Testis (tissue), 2 donors: ENCODE measurements at regions not wholly inside any gene's neighbourhood (a gene's known extent, or its start where the extent isn't known, plus 50 kb on each side); places are given as distances from the start of the nearest gene placed in this dataset.

Source experiments
- DNase-seq: peaks from one replicate; pipeline ENCODE4 v3.0.0-alpha.2; 2019
- H3K27ac ChIP-seq, 2 donors: fragments of 200-600 bp; sonication (generic); one replicate each; pipeline ENCODE4 v1.5.1; 2019
- H3K27me3 ChIP-seq: fragments of 200-600 bp; sonication (generic); one replicate; pipeline ENCODE4 v1.5.1; 2019
- H3K36me3 ChIP-seq: fragments of 200-600 bp; sonication (generic); one replicate; pipeline ENCODE4 v1.5.1; 2017; ENCODE audit warnings: low read depth; ENCODE audit errors: missing control alignments
- H3K4me1 ChIP-seq: fragments of 200-600 bp; sonication (generic); one replicate; pipeline ENCODE4 v1.5.1; 2019
- H3K4me3 ChIP-seq, 2 donors: fragments of 200-600 bp; sonication (generic); one replicate each; pipeline ENCODE4 v1.5.1; 2017 to 2019
- H3K9me3 ChIP-seq: fragments of 200-600 bp; sonication (generic); one replicate; pipeline ENCODE4 v1.5.1; 2017
- POLR2A ChIP-seq: fragments of 450-650 bp; IDR thresholded peaks from one replicate; pipeline ENCODE4 v1.6.1; 2017; ENCODE audit warnings: antibody characterized with exemption, mild to moderate bottlenecking, moderate library complexity
- WGBS, 2 donors: methylation state at CpG; one replicate each; pipeline ENCODE4 v1.1.5; 2018; 5-methylcytosine and 5-hydroxymethylcytosine counted together
- intact Hi-C: fragments of 100-400 bp; cut with DNase I; formaldehyde crosslinking; loops from one replicate; pipeline ENCODE4 v1.15.1; 2023; ENCODE audit warnings: low total_unique reads
- TF ChIP-seq, protein P1 (sequence below), 3 experiments: fragments of 450-650 bp in 2 of 3; fragments of 200-600 bp in 1 of 3; sonication (generic) in 1 of 3; IDR thresholded peaks; one replicate each; pipeline ENCODE4 v1.5.1; 2016 to 2019; ENCODE audit warnings: antibody characterized with exemption in 3 of 3, mild to moderate bottlenecking in 2 of 3, moderate library complexity in 1 of 3

GRCh38 chr2:173740639-173741038 lies 224.5 kb downstream of the SP3 start:
- TF ChIP-seq, protein P1, sequence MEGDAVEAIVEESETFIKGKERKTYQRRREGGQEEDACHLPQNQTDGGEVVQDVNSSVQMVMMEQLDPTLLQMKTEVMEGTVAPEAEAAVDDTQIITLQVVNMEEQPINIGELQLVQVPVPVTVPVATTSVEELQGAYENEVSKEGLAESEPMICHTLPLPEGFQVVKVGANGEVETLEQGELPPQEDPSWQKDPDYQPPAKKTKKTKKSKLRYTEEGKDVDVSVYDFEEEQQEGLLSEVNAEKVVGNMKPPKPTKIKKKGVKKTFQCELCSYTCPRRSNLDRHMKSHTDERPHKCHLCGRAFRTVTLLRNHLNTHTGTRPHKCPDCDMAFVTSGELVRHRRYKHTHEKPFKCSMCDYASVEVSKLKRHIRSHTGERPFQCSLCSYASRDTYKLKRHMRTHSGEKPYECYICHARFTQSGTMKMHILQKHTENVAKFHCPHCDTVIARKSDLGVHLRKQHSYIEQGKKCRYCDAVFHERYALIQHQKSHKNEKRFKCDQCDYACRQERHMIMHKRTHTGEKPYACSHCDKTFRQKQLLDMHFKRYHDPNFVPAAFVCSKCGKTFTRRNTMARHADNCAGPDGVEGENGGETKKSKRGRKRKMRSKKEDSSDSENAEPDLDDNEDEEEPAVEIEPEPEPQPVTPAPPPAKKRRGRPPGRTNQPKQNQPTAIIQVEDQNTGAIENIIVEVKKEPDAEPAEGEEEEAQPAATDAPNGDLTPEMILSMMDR (IDR thresholded peaks at IDR 0.05) = no peak
- TF ChIP-seq POLR2A = no peak
- 83 to 87% methylated on average over 5 of the region's 5 CpGs for WGBS, 2 donors
- Histone ChIP-seq H3K4me3 (no peak overlapping the region), H3K36me3 (no peaks in the 10 kb centered on the region), H3K9me3 (no peaks in the 10 kb centered on the region), H3K27me3 (no peaks in the 10 kb centered on the region), H3K4me1 (no peaks in the 10 kb centered on the region), H3K27ac (no peak overlapping the region)
- no peak for DNase-seq
- intact Hi-C loops = no loop called here

DNA sequence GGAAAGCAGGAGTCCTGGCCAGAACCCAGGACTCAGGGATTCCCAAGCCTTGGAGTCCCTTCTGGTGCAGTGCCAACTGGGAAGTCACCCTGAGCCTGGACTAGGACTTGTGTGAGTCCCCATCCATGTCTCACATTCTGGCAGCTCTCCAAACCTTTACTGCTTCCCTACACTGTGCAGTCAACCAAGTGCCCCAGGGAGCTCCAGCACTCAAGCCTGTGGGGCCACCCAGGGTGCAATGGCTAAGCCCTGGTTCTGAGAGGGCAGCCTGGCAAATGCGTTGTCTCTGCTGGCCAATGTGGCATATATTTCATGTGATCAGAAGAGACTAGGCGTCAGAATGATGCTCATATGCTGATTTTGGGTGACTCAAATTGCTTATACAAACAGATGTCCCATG lies 223.4 kb downstream of the SP3 start:
- TF ChIP-seq, protein P1 (IDR thresholded peaks at IDR 0.05) = no peak
- no peak for TF ChIP-seq POLR2A
- 87 to 100% methylated on average over 2 of the region's 2 CpGs for WGBS, 2 donors
- H3K36me3 ChIP-seq = no peaks in the 10 kb centered on the region
- DNase-seq = no peak
- H3K4me3 ChIP-seq = no peak overlapping the region
- no peaks in the 10 kb centered on the region for H3K9me3 ChIP-seq
- H3K4me1 ChIP-seq = no peaks in the 10 kb centered on the region
- H3K27ac ChIP-seq = no peak overlapping the region
- H3K27me3 ChIP-seq = no peaks in the 10 kb centered on the region
- intact Hi-C loops = no loop called here

- no peaks in the 10 kb centered on the region for H3K9me3 ChIP-seq
- intact Hi-C loops = no loop called here
These were observed 218.1 kb downstream of the SP3 start for GRCh38 chr2:173747035-173747434.

GRCh38 chr2:173749315-173749714 lies 215.9 kb downstream of the SP3 start:
- H3K4me3 ChIP-seq = no peak overlapping the region
- TF ChIP-seq, protein P1 (IDR thresholded peaks at IDR 0.05) = no peak
- TF ChIP-seq POLR2A = no peak
- no peak for DNase-seq
- intact Hi-C loops = no loop called here
- H3K27ac ChIP-seq = no peak overlapping the region
- no peaks in the 10 kb centered on the region for H3K9me3 ChIP-seq
- no peaks in the 10 kb centered on the region for H3K27me3 ChIP-seq
- H3K36me3 ChIP-seq = no peaks in the 10 kb centered on the region
- H3K4me1 ChIP-seq = no peaks in the 10 kb centered on the region
- WGBS, 2 donors = 60 to 64% methylated on average over 2 of the region's 2 CpGs

More at GRCh38 chr2:173747035-173747434, 218.1 kb downstream of the SP3 start:
- TF ChIP-seq, protein P1 (IDR thresholded peaks at IDR 0.05) = no peak
- no peak for TF ChIP-seq POLR2A
- Histone ChIP-seq H3K36me3 (no peaks in the 10 kb centered on the region), H3K27me3 (no peaks in the 10 kb centered on the region), H3K4me3 (no peak overlapping the region), H3K4me1 (no peaks in the 10 kb centered on the region), H3K27ac (no peak overlapping the region)
- no peak for DNase-seq
- WGBS, 2 donors = 95 to 96% methylated on average over 6 of the region's 6 CpGs

GRCh38 chr2:173750353-173750801 lies 214.8 kb downstream of the SP3 start:
- intact Hi-C loops = no loop called here

More at GRCh38 chr2:173750353-173750801, 214.8 kb downstream of the SP3 start:
- H3K4me3 ChIP-seq = no peak overlapping the region
- H3K27me3 ChIP-seq = no peaks in the 10 kb centered on the region
- H3K27ac ChIP-seq = no peak overlapping the region
- WGBS, 2 donors = 37 to 43% methylated on average over 6 to 7 of the region's 7 CpGs
- DNase-seq = peak; percentile 29
- H3K4me1 ChIP-seq = no peaks in the 10 kb centered on the region
- H3K36me3 ChIP-seq = no peaks in the 10 kb centered on the region
- H3K9me3 ChIP-seq = no peaks in the 10 kb centered on the region
- TF ChIP-seq POLR2A = no peak
- TF ChIP-seq, protein P1 (IDR thresholded peaks at IDR 0.05) = no peak
